ENCODE measurements at regions not wholly inside any gene's neighbourhood (a gene's known extent, or its start where the extent isn't known, plus 50 kb on each side); places are given as distances from the start of the nearest gene placed in this dataset.

DNA sequence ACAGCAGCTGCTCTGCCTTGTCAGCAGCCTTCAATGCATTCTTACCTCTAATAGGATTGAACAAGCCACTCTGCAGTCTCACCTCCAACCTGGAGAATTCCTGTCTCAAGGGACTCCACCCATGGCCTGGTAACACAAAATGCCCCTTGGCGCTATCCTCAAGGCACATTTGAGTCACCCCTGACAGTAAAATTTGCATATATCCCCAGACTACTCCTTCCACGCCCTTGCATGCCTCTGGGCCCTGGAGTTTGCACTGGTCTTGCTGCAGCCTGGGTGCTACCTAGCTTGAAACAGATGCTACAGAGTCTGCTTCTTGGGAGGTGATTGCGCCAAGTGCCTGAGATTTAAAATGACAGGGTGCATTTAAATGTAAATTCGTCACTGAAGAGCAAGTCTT, 391.4 kb upstream of the MAF start:
- TF ChIP-seq, protein P1, sequence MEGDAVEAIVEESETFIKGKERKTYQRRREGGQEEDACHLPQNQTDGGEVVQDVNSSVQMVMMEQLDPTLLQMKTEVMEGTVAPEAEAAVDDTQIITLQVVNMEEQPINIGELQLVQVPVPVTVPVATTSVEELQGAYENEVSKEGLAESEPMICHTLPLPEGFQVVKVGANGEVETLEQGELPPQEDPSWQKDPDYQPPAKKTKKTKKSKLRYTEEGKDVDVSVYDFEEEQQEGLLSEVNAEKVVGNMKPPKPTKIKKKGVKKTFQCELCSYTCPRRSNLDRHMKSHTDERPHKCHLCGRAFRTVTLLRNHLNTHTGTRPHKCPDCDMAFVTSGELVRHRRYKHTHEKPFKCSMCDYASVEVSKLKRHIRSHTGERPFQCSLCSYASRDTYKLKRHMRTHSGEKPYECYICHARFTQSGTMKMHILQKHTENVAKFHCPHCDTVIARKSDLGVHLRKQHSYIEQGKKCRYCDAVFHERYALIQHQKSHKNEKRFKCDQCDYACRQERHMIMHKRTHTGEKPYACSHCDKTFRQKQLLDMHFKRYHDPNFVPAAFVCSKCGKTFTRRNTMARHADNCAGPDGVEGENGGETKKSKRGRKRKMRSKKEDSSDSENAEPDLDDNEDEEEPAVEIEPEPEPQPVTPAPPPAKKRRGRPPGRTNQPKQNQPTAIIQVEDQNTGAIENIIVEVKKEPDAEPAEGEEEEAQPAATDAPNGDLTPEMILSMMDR (IDR thresholded peaks at IDR 0.05; ENCODE audit: low read depth, low read length, poor library complexity, severe bottlenecking), result no peak
- no peak for TF ChIP-seq EZH2phosphoT487 (IDR thresholded peaks at IDR 0.05; ENCODE audit: borderline replicate concordance, low read length)

Measured in DOHH2 (cell line).